ENCODE measurements at regions not wholly inside any gene's neighbourhood (a gene's known extent, or its start where the extent isn't known, plus 50 kb on each side); places are given as distances from the start of the nearest gene placed in this dataset.

DNA sequence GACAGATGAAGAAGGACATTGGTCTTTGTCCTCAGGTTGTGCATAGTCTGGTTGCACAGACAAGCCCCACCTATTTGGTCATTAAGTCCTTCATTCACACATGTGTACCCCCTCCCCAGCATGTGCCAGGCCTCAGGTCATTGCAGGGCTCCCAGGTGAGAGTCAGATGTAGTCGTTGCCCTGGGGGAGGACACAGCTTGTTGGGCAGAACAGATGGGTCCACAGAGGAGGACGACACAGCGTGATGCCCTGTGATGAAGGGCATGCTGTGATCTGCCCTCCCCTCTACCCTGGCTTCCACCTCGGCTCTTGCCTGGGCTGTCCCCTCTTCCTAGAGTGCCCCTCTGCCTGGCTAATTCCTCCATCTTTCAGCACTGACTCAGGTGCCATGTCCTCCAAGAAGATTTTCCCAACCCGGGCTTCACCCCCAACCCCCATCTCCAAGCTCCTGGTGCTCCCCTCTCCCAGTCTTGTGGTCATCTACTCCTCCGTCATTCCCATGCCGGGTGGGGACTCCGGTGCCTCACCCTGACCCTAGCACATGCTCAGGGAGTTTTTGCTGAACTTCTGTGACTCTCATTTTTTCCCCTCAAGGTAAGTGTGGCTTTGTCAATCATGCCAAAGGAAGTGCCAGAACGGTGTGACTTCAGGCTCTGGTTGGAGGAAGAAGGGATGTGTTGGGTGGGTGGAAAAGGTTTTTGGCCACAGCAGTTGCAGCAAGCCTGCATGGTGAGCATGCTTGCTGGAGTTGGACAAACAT, 220.5 kb downstream of the FOXD2 start:
- no peak for TF ChIP-seq CTCF (conservative IDR thresholded peaks at IDR 0.05)
- Mint-ChIP-seq H3K4me1 (ENCODE audit: unreplicated experiment) (peaks cover 43% of the 10 kb centered on the region), H3K27me3 (peaks cover 49% of the 10 kb centered on the region), H3K27ac (no peak overlapping the region), H3K9me3 (no peaks in the 10 kb centered on the region), H3K36me3 (no peaks in the 10 kb centered on the region), H3K4me3 (no peak overlapping the region)
- DNase-seq (ENCODE audit: extremely low spot score, unreplicated experiment): peak; percentile 43

- no peak overlapping the region for H3K27ac Mint-ChIP-seq
- peaks cover 44% of the 10 kb centered on the region for H3K27me3 Mint-ChIP-seq
- H3K4me3 Mint-ChIP-seq: peak overlapping the region; percentile 46
- H3K36me3 Mint-ChIP-seq: no peaks in the 10 kb centered on the region
- TF ChIP-seq CTCF (conservative IDR thresholded peaks at IDR 0.05): no peak
- peaks cover 43% of the 10 kb centered on the region for H3K4me1 Mint-ChIP-seq (ENCODE audit: unreplicated experiment)
- no peaks in the 10 kb centered on the region for H3K9me3 Mint-ChIP-seq
- DNase-seq (ENCODE audit: extremely low spot score, unreplicated experiment): peak; percentile 58
These were observed 221.3 kb downstream of the FOXD2 start for GRCh38 chr1:47659146-47659545.

- H3K27ac Mint-ChIP-seq: no peak overlapping the region
- H3K9me3 Mint-ChIP-seq: no peaks in the 10 kb centered on the region
- H3K4me3 Mint-ChIP-seq: no peak overlapping the region
- no peak for TF ChIP-seq CTCF (conservative IDR thresholded peaks at IDR 0.05)
- H3K36me3 Mint-ChIP-seq: no peaks in the 10 kb centered on the region
- H3K27me3 Mint-ChIP-seq: peaks cover 37% of the 10 kb centered on the region
- peaks cover 38% of the 10 kb centered on the region for H3K4me1 Mint-ChIP-seq (ENCODE audit: unreplicated experiment)
- no peak for DNase-seq (ENCODE audit: extremely low spot score, unreplicated experiment)
These were observed 222.8 kb downstream of the FOXD2 start for GRCh38 chr1:47660622-47661021.

- H3K4me1 Mint-ChIP-seq (ENCODE audit: unreplicated experiment): peaks cover 33% of the 10 kb centered on the region
- no peaks in the 10 kb centered on the region for H3K9me3 Mint-ChIP-seq
- no peak for TF ChIP-seq CTCF (conservative IDR thresholded peaks at IDR 0.05)
- H3K36me3 Mint-ChIP-seq: no peaks in the 10 kb centered on the region
- H3K4me3 Mint-ChIP-seq: no peak overlapping the region
- no peak overlapping the region for H3K27ac Mint-ChIP-seq
- peaks cover 34% of the 10 kb centered on the region for H3K27me3 Mint-ChIP-seq
- DNase-seq (ENCODE audit: extremely low spot score, unreplicated experiment): peak; percentile 62
These were observed 223.2 kb downstream of the FOXD2 start for GRCh38 chr1:47661040-47661439.

GRCh38 chr1:47662068-47662467, 224.2 kb downstream of the FOXD2 start:
- H3K27ac Mint-ChIP-seq: no peak overlapping the region
- no peak overlapping the region for H3K4me3 Mint-ChIP-seq
- H3K36me3 Mint-ChIP-seq: no peaks in the 10 kb centered on the region
- DNase-seq (ENCODE audit: extremely low spot score, unreplicated experiment): peak; percentile 25
- peaks cover 23% of the 10 kb centered on the region for H3K4me1 Mint-ChIP-seq (ENCODE audit: unreplicated experiment)
- TF ChIP-seq CTCF (conservative IDR thresholded peaks at IDR 0.05): no peak
- H3K9me3 Mint-ChIP-seq: no peaks in the 10 kb centered on the region
- peaks cover 26% of the 10 kb centered on the region for H3K27me3 Mint-ChIP-seq
